ENCODE measurements at regions not wholly inside any gene's neighbourhood (a gene's known extent, or its start where the extent isn't known, plus 50 kb on each side); places are given as distances from the start of the nearest gene placed in this dataset.

DNA sequence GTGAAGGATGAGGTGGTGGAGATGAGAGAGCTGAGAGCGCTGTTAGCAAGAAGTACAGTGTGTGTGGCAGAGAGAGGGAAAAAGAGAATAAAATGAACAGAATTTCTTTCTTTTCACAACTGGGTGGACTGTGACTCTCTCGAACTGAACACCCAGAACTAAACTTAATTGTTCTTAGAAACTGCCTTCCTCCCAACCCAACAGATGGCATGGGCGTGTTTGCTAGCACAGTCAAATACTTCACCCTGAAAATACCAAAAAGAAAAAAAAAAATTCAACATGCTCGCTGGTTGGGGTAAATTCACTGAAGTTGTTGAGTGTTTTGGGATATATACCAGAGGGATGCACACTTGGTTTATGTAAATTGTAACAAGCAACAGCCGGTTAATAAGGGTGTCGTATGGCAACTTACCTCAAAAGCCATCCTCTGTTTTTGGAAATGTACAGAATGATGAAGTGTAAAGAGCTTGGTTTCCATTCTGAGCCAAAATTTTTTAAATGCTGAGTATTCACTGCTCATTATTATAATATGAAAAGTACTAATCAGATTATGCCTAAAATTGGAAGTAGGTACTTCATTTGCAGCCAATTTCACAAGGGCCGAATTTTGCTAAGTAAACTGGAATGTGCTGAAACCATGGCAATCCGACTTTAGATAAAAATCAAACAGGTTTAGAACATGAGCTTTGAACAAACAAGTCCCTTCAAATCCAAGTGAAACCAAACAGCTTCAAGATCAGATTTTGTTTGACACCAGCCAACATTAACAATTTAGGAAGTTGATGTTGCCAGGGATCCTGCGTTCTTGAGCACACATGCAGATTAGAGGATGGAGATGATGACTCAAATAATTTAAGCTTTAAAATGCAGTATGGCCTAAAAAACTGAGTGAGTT lies 115.8 kb downstream of the ZIC5 start:
- WGBS, 2 donors: 76 to 77% methylated on average over 9 of the region's 9 CpGs
- ATAC-seq (no peak), DNase-seq (no peak)
- Histone ChIP-seq H3K27me3 (no peaks in the 10 kb centered on the region), H3K4me1 (no peaks in the 10 kb centered on the region), H3K9me3 (no peaks in the 10 kb centered on the region), H3K36me3 (replicated peaks in 1 of 2; ENCODE audit: insufficient read depth in 1 of 2, low read depth in 2 of 2) (no peaks in the 10 kb centered on the region), H3K27ac (no peak overlapping the region), H3K4me3 (no peak overlapping the region)
- intact Hi-C loops (cut with DNase I): no loop called here
- no peak for TF ChIP-seq POLR2A (IDR thresholded peaks at IDR 0.05)

DNA sequence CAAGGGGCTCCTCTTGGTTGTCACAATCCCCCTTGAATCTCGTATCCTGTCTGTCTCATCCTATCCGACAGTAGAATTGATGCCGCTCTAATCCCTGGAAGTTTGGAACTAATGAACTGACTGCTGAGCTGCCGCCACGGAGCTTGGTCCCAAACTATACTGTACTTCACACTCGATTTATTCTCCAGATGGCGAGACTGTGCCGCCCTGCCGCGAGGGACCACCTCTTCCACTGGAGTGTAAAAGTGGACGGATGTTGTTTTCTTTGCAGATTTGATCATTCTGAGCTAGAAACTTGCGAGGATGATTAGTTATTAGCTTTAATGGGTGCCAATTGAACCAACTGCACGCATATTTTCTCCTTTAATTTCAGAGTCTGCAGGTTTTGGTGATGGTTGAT lies 117.2 kb downstream of the ZIC5 start:
- H3K27me3 ChIP-seq: no peaks in the 10 kb centered on the region
- no peaks in the 10 kb centered on the region for H3K9me3 ChIP-seq
- H3K36me3 ChIP-seq (replicated peaks in 1 of 2; ENCODE audit: insufficient read depth in 1 of 2, low read depth in 2 of 2): no peaks in the 10 kb centered on the region
- TF ChIP-seq, protein P1, sequence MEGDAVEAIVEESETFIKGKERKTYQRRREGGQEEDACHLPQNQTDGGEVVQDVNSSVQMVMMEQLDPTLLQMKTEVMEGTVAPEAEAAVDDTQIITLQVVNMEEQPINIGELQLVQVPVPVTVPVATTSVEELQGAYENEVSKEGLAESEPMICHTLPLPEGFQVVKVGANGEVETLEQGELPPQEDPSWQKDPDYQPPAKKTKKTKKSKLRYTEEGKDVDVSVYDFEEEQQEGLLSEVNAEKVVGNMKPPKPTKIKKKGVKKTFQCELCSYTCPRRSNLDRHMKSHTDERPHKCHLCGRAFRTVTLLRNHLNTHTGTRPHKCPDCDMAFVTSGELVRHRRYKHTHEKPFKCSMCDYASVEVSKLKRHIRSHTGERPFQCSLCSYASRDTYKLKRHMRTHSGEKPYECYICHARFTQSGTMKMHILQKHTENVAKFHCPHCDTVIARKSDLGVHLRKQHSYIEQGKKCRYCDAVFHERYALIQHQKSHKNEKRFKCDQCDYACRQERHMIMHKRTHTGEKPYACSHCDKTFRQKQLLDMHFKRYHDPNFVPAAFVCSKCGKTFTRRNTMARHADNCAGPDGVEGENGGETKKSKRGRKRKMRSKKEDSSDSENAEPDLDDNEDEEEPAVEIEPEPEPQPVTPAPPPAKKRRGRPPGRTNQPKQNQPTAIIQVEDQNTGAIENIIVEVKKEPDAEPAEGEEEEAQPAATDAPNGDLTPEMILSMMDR (IDR thresholded peaks at IDR 0.05): no peak
- no peak for TF ChIP-seq POLR2A (IDR thresholded peaks at IDR 0.05)
- H3K4me3 ChIP-seq: no peak overlapping the region
- no peak for ATAC-seq
- H3K27ac ChIP-seq: no peak overlapping the region
- no peak for DNase-seq
- intact Hi-C loops (cut with DNase I): no loop called here
- no peaks in the 10 kb centered on the region for H3K4me1 ChIP-seq
- WGBS, 2 donors: 94% methylated on average over 13 of the region's 13 CpGs

- Histone ChIP-seq H3K9me3 (no peaks in the 10 kb centered on the region), H3K27me3 (no peaks in the 10 kb centered on the region), H3K27ac (no peak overlapping the region), H3K4me3 (no peak overlapping the region), H3K36me3 (replicated peaks in 1 of 2; ENCODE audit: insufficient read depth in 1 of 2, low read depth in 2 of 2) (no peaks in the 10 kb centered on the region), H3K4me1 (no peaks in the 10 kb centered on the region)
- TF ChIP-seq POLR2A (IDR thresholded peaks at IDR 0.05): no peak
- TF ChIP-seq, protein P1 (IDR thresholded peaks at IDR 0.05): no peak
- ATAC-seq (no peak), DNase-seq (no peak)
- WGBS, 2 donors: 79 to 80% methylated on average over 8 to 10 of the region's 10 CpGs
- intact Hi-C loops (cut with DNase I): no loop called here
Observed at GRCh38 chr13:99847318-99847750, 124.2 kb downstream of the ZIC5 start.

DNA sequence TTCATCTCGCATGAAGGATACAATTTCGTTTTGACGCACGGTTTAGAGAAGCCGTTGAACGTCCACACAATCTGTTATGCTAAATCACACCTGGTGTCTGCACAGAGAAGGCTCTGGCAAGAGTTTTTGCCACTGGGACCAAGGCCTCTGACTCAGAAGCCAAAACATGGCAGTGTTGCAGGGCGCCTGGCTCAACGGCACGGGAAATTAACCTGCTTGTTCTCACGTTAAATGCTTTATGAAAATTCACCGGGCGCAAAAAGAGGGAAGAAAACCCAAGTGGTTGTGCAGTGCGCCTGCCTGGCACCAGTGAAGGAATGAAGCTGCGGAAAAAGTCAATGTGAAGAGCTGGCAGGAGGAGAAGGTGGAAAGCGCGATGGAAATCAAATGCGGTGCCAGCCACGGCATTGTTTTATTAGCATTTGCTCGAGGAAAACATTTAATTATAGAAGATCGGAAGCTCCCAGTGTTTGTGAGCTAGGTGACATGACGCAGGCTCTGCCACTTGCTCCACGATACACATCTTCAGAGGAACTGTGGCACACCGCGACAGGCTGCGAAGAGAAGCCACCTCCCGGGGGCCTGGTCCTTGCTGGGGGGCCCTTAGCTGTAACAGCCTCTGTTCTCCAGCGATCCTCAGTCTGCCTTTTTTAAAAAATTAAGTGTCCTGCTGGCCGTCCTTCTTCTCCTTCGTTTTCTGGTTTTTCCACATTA lies 126.2 kb downstream of the ZIC5 start:
- Histone ChIP-seq H3K9me3 (no peaks in the 10 kb centered on the region), H3K4me3 (no peak overlapping the region), H3K27ac (no peak overlapping the region), H3K36me3 (replicated peaks in 1 of 2; ENCODE audit: insufficient read depth in 1 of 2, low read depth in 2 of 2) (no peaks in the 10 kb centered on the region), H3K4me1 (no peaks in the 10 kb centered on the region), H3K27me3 (no peaks in the 10 kb centered on the region)
- DNase-seq (no peak), ATAC-seq (no peak)
- TF ChIP-seq, protein P1 (IDR thresholded peaks at IDR 0.05): no peak
- no peak for TF ChIP-seq POLR2A (IDR thresholded peaks at IDR 0.05)
- intact Hi-C loops (cut with DNase I): no loop called here
- WGBS, 2 donors: 88 to 89% methylated on average over 29 of the region's 29 CpGs

DNA sequence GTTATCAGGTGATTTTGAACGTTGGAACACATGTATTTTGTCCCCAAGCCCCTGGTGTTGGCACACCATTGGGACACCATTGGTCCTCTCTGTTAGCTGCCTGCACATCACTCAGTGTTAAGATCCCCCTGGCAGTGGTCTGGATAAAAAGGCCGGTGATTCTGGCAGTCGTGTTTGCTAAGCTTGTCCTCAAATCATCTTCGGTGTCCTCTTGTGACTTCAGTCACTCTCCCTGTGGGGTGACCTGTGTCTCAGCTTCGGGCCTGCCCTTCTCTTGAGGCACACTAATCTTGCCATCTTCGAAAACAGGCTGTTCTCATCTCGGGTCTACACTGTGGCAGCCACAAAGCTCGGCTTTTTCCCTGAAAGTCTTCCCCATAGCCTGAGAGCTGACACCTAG lies 127.1 kb downstream of the ZIC5 start:
- Histone ChIP-seq H3K4me3 (no peak overlapping the region), H3K9me3 (no peaks in the 10 kb centered on the region), H3K27ac (no peak overlapping the region), H3K36me3 (replicated peaks in 1 of 2; ENCODE audit: insufficient read depth in 1 of 2, low read depth in 2 of 2) (no peaks in the 10 kb centered on the region), H3K4me1 (no peaks in the 10 kb centered on the region), H3K27me3 (no peaks in the 10 kb centered on the region)
- intact Hi-C loops (cut with DNase I): no loop called here
- TF ChIP-seq POLR2A (IDR thresholded peaks at IDR 0.05): no peak
- TF ChIP-seq, protein P1 (IDR thresholded peaks at IDR 0.05): no peak
- DNase-seq (no peak), ATAC-seq (no peak)
- 81 to 86% methylated on average over 8 of the region's 8 CpGs for WGBS, 2 donors
